ENCODE measurements at regions not wholly inside any gene's neighbourhood (a gene's known extent, or its start where the extent isn't known, plus 50 kb on each side); places are given as distances from the start of the nearest gene placed in this dataset.

DNA sequence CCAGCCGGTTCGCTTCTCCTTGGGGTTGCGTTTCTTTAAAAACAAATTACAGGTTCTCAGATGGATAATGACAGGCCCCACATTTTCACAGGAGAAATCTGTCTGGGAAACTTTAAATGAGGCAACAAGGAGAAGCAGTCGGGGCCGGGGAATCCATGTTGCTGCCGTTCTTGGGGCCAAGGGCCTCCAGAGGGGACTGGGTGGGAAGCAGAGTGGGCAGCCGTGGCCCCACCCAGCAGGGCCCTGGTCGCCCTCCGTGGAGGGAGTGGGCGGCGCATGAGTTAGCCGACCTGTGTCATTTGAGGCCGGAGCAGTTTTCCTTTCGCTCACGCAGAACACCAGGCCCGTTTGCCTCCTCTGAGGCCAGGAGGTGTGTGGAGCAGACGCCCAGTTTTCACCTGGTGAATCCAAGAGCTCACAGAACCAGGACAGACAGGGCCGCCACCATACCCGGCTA, 207.7 kb upstream of the CIBAR2 start:
- H3K9ac ChIP-seq (ENCODE audit: low read depth, low read length) = no peak overlapping the region
- ATAC-seq (ENCODE audit: insufficient read depth, low read depth) (no peak), DNase-seq (no peak)
- no peaks in the 10 kb centered on the region for H3K4me1 ChIP-seq (ENCODE audit: insufficient read depth, low read length)
- H3K36me3 ChIP-seq (ENCODE audit: insufficient read depth, low read length) = no peaks in the 10 kb centered on the region
- no peaks in the 10 kb centered on the region for H3K27me3 ChIP-seq (ENCODE audit: insufficient read depth, low read length, poor library complexity)
- H2AFZ ChIP-seq (ENCODE audit: low read depth, low read length) = no peak overlapping the region
- H3K27ac ChIP-seq (ENCODE audit: low read length) = no peak overlapping the region
- H3K4me3 ChIP-seq (ENCODE audit: low read depth in 1 of 2, low read length in 2 of 2) = no peak overlapping the region
- no peak overlapping the region for H3K4me2 ChIP-seq (ENCODE audit: insufficient read depth, low read length)
- no peaks in the 10 kb centered on the region for H3K79me2 ChIP-seq (ENCODE audit: insufficient read depth, low read length)
- H4K20me1 ChIP-seq (ENCODE audit: insufficient read depth, low read length) = peaks cover 3% of the 10 kb centered on the region; the same call in 1 of the 2 replicates
- TF ChIP-seq CTCF (IDR thresholded peaks at IDR 0.05; ENCODE audit: borderline replicate concordance, extremely low read depth, low read length, poor library complexity, severe bottlenecking) (no peak), EZH2 (IDR thresholded peaks at IDR 0.05; ENCODE audit: borderline replicate concordance, low read depth, low read length, severe bottlenecking) (no peak)
- no peaks in the 10 kb centered on the region for H3K9me3 ChIP-seq (ENCODE audit: insufficient read depth, low read length, severe bottlenecking)

GRCh38 chr16:85320677-85321385, 208.6 kb upstream of the CIBAR2 start:
- Histone ChIP-seq H3K27me3 (ENCODE audit: insufficient read depth, low read length, poor library complexity) (no peaks in the 10 kb centered on the region), H3K27ac (ENCODE audit: low read length) (no peak overlapping the region), H3K9ac (ENCODE audit: low read depth, low read length) (no peak overlapping the region), H3K36me3 (ENCODE audit: insufficient read depth, low read length) (no peaks in the 10 kb centered on the region), H3K4me2 (ENCODE audit: insufficient read depth, low read length) (no peak overlapping the region), H2AFZ (ENCODE audit: low read depth, low read length) (no peak overlapping the region), H3K4me3 (ENCODE audit: low read depth in 1 of 2, low read length in 2 of 2) (no peak overlapping the region), H3K4me1 (ENCODE audit: insufficient read depth, low read length) (no peaks in the 10 kb centered on the region), H4K20me1 (ENCODE audit: insufficient read depth, low read length) (peaks cover 3% of the 10 kb centered on the region; the same call in 1 of the 2 replicates), H3K9me3 (ENCODE audit: insufficient read depth, low read length, severe bottlenecking) (no peaks in the 10 kb centered on the region), H3K79me2 (ENCODE audit: insufficient read depth, low read length) (no peaks in the 10 kb centered on the region)
- ATAC-seq (ENCODE audit: insufficient read depth, low read depth) = no peak
- TF ChIP-seq CTCF (IDR thresholded peaks at IDR 0.05; ENCODE audit: borderline replicate concordance, extremely low read depth, low read length, poor library complexity, severe bottlenecking) (no peak), EZH2 (IDR thresholded peaks at IDR 0.05; ENCODE audit: borderline replicate concordance, low read depth, low read length, severe bottlenecking) (no peak)
- no peak for DNase-seq

DNA sequence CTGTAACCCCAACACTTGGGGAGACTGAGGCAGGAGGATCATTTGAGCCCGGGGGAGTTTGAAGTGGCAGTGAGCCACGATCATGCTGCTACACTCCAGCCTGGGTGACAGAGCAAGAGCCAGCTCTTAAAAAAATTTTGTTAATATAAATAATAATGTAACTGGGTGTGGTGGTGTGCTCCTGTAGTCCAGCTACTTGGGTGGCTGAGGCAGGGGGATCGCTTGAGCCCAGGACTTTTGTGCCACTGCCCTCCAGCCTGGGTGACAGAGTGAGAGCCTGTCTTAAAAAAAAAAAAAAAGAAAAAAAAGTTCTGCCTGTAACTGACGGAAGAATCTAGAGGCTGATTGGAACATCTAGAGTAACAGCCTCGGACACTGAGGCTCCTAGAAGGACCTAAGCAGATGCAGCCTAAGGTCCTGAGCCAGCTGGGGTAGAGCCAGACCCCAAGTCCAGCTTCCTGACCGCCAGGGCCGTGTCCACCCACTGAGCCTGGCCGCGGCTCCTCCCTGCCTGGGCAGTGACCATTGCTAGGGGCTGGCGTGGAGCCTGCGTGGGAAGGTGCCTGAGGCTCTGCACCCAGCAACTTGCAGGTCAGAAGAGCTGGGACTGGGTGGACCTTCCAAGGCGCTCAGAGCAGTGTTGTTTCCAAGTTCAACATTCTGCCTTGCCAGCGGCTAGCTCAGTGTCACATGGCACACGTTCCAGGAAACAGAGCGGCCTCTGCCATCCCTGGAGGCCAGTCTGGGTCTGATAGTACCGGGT, 209.4 kb upstream of the CIBAR2 start:
- Histone ChIP-seq H3K4me3 (ENCODE audit: low read depth in 1 of 2, low read length in 2 of 2) (no peak overlapping the region), H4K20me1 (ENCODE audit: insufficient read depth, low read length) (peaks cover 3% of the 10 kb centered on the region; the same call in 1 of the 2 replicates), H3K4me2 (ENCODE audit: insufficient read depth, low read length) (no peak overlapping the region), H3K9me3 (ENCODE audit: insufficient read depth, low read length, severe bottlenecking) (no peaks in the 10 kb centered on the region), H3K27me3 (ENCODE audit: insufficient read depth, low read length, poor library complexity) (no peaks in the 10 kb centered on the region), H3K27ac (ENCODE audit: low read length) (no peak overlapping the region), H3K4me1 (ENCODE audit: insufficient read depth, low read length) (no peaks in the 10 kb centered on the region), H3K36me3 (ENCODE audit: insufficient read depth, low read length) (no peaks in the 10 kb centered on the region), H3K79me2 (ENCODE audit: insufficient read depth, low read length) (no peaks in the 10 kb centered on the region), H2AFZ (ENCODE audit: low read depth, low read length) (no peak overlapping the region), H3K9ac (ENCODE audit: low read depth, low read length) (no peak overlapping the region)
- no peak for TF ChIP-seq CTCF (IDR thresholded peaks at IDR 0.05; ENCODE audit: borderline replicate concordance, extremely low read depth, low read length, poor library complexity, severe bottlenecking)
- TF ChIP-seq EZH2 (IDR thresholded peaks at IDR 0.05; ENCODE audit: borderline replicate concordance, low read depth, low read length, severe bottlenecking) = no peak
- no peak for DNase-seq
- ATAC-seq (ENCODE audit: insufficient read depth, low read depth) = no peak
